ENCODE measurements at regions not wholly inside any gene's neighbourhood (a gene's known extent, or its start where the extent isn't known, plus 50 kb on each side); places are given as distances from the start of the nearest gene placed in this dataset.

GRCh38 chr20:51165131-51165530 lies 142.2 kb upstream of the KCNG1 start:
- no peak for TF ChIP-seq JUND (IDR thresholded peaks at IDR 0.05; ENCODE audit: low read depth)
- DNase-seq (ENCODE audit: low read depth in 1 of 2, low spot score in 1 of 2) = no peak
- in situ Hi-C loops (cut with HindIII; ENCODE audit: low pct_unique_long_range_greater_than_20kb, low sequenced_read_pairs) = no loop called here

GRCh38 chr20:51164731-51165130 lies 141.8 kb upstream of the KCNG1 start:
- no peak for TF ChIP-seq JUND (IDR thresholded peaks at IDR 0.05; ENCODE audit: low read depth)
- in situ Hi-C loops (cut with HindIII; ENCODE audit: low pct_unique_long_range_greater_than_20kb, low sequenced_read_pairs) = no loop called here

GRCh38 chr20:51163996-51164600 lies 141.2 kb upstream of the KCNG1 start:
- in situ Hi-C loops (cut with HindIII; ENCODE audit: low pct_unique_long_range_greater_than_20kb, low sequenced_read_pairs) = no loop called here
- DNase-seq (ENCODE audit: low read depth in 1 of 2, low spot score in 1 of 2) = no peak
- TF ChIP-seq JUND (IDR thresholded peaks at IDR 0.05; ENCODE audit: low read depth) = no peak

More at GRCh38 chr20:51164731-51165130, 141.8 kb upstream of the KCNG1 start:
- DNase-seq (ENCODE audit: low read depth in 1 of 2, low spot score in 1 of 2) = no peak

DNA sequence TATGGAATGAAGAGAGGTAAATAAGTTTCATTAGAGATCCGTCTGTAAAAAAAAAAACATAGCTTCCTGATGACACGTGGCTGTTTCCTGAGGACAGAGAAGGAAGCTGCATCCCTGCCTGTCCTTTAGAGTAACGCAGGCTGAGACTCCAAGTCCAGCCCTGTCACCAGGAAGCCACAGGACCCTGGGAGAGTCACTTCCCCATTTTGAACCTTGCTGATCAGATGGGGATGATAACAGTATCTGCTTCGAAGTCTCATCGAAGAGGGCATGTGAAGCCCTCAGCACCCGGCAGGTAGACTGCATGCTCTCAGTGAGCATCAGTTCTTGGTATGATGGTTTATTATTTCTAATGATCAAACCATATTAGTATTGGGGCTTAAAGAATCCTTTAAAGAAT lies 139.1 kb upstream of the KCNG1 start:
- in situ Hi-C loops (cut with HindIII; ENCODE audit: low pct_unique_long_range_greater_than_20kb, low sequenced_read_pairs) = no loop called here
- DNase-seq (ENCODE audit: low read depth in 1 of 2, low spot score in 1 of 2) = no peak
- no peak for TF ChIP-seq JUND (IDR thresholded peaks at IDR 0.05; ENCODE audit: low read depth)

GRCh38 chr20:51160821-51161220 lies 137.9 kb upstream of the KCNG1 start:
- in situ Hi-C loops (cut with HindIII; ENCODE audit: low pct_unique_long_range_greater_than_20kb, low sequenced_read_pairs) = no loop called here
- DNase-seq (ENCODE audit: low read depth in 1 of 2, low spot score in 1 of 2) = no peak
- TF ChIP-seq JUND (IDR thresholded peaks at IDR 0.05; ENCODE audit: low read depth) = no peak

DNA sequence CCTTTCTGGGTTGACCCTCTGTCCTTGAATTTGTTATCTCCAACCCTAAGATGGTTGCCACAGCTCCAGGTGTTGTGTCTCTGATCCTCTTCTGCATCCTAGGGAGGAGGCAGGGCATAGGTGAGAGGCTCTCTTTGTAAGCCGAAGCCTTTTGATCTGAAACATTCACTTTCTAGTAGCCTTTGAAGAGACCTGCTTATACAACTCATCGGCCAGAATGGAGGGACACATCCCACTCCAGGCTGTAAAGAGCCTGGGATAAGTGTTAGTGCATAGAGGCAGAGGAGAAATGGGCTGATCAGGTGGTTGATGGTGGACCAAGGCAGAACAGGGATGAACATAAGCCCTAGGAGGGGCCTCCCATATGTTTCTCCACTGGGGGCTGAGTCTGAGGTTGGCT lies 137.1 kb upstream of the KCNG1 start:
- DNase-seq (ENCODE audit: low read depth in 1 of 2, low spot score in 1 of 2) = no peak
- no peak for TF ChIP-seq JUND (IDR thresholded peaks at IDR 0.05; ENCODE audit: low read depth)
- in situ Hi-C loops (cut with HindIII; ENCODE audit: low pct_unique_long_range_greater_than_20kb, low sequenced_read_pairs) = no loop called here

- DNase-seq (ENCODE audit: low read depth in 1 of 2, low spot score in 1 of 2) = no peak
- in situ Hi-C loops (cut with HindIII; ENCODE audit: low pct_unique_long_range_greater_than_20kb, low sequenced_read_pairs) = no loop called here
These were observed 136.4 kb upstream of the KCNG1 start for GRCh38 chr20:51159303-51159702.

DNA sequence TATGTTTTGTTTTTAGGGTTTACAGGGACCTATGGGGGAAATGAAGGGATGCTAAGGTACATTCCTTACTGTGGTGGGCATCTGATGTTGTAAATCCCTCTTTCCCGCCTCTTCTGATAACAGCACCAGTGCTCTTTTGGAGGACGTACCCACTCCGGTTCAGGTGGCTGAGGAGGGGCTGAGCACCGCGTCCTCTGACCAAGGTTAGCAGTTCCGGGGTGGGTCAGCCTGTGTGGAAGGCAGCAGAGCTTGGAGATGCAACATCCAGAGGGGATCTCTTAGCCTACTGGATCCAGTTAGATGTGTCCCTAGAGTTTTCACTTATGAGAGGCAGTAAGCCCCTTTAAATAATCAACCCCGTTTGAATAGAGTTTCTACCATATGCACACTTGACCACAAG lies 135.3 kb upstream of the KCNG1 start:
- no peak for DNase-seq (ENCODE audit: low read depth in 1 of 2, low spot score in 1 of 2)
- no peak for TF ChIP-seq JUND (IDR thresholded peaks at IDR 0.05; ENCODE audit: low read depth)
- in situ Hi-C loops (cut with HindIII; ENCODE audit: low pct_unique_long_range_greater_than_20kb, low sequenced_read_pairs) = no loop called here

More at GRCh38 chr20:51159303-51159702, 136.4 kb upstream of the KCNG1 start:
- no peak for TF ChIP-seq JUND (IDR thresholded peaks at IDR 0.05; ENCODE audit: low read depth)

- in situ Hi-C loops (cut with HindIII; ENCODE audit: low pct_unique_long_range_greater_than_20kb, low sequenced_read_pairs) = no loop called here
- TF ChIP-seq JUND (IDR thresholded peaks at IDR 0.05; ENCODE audit: low read depth) = no peak
- DNase-seq (ENCODE audit: low read depth in 1 of 2, low spot score in 1 of 2) = no peak
These were observed 133.4 kb upstream of the KCNG1 start for GRCh38 chr20:51156041-51156982.

GRCh38 chr20:51154708-51155690 lies 132.1 kb upstream of the KCNG1 start:
- in situ Hi-C loops (cut with HindIII; ENCODE audit: low pct_unique_long_range_greater_than_20kb, low sequenced_read_pairs) = no loop called here
- no peak for TF ChIP-seq JUND (IDR thresholded peaks at IDR 0.05; ENCODE audit: low read depth)
- no peak for DNase-seq (ENCODE audit: low read depth in 1 of 2, low spot score in 1 of 2)

GRCh38 chr20:51153867-51154707 lies 131.2 kb upstream of the KCNG1 start:
- TF ChIP-seq JUND (IDR thresholded peaks at IDR 0.05; ENCODE audit: low read depth) = no peak
- DNase-seq (ENCODE audit: low read depth in 1 of 2, low spot score in 1 of 2) = no peak
- in situ Hi-C loops (cut with HindIII; ENCODE audit: low pct_unique_long_range_greater_than_20kb, low sequenced_read_pairs) = no loop called here
